ENCODE measurements at regions not wholly inside any gene's neighbourhood (a gene's known extent, or its start where the extent isn't known, plus 50 kb on each side); places are given as distances from the start of the nearest gene placed in this dataset.
"Not testable (repeated sequence)": the region's sequence is repeated elsewhere in the genome, so short reads cannot be mapped to it uniquely, and the experiment has no call there.

DNA sequence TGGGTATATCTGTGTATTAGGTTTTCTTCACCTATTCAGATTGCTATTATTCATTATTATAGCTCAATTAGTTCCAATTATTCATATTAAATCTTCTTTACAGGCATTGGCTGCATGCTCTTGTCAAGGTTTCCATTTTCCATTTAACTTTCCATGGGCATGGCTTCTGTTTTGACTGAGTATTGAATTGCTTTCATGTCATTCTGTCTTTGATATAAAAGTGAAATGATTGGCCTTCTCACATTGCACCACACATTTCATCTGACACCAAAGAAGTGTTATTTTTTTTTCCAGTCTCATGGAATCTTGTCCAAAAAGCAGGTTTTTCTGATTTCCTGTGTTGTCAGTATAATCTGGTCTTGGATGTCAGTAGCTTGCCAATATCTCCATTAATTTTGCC is 1244.3 kb downstream of the RAPGEF2 start:
- no peak for DNase-seq (ENCODE audit: low spot score)

- DNase-seq (ENCODE audit: low spot score): peak; percentile 4
These were observed 1248.1 kb downstream of the RAPGEF2 start for GRCh38 chr4:160350944-160351343.

DNA sequence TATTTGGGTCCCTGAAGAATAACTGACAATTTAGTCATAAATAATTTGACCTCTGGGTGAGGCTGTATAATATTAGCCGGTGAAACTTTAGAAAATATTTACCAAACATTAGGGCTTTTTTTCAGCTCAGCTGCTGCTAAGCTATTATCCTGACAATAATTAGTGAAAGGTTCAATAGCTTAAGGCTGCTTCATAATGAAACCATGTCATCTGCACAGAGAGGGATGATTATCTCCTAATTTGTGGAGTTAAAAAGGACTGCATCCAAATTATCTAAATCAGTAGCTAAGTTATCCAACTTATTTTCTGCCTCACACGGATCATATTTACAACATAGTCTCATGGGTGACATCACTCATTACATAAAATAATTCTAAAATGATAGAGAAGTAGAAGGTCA is 1249.8 kb downstream of the RAPGEF2 start:
- DNase-seq (ENCODE audit: low spot score): no peak

DNA sequence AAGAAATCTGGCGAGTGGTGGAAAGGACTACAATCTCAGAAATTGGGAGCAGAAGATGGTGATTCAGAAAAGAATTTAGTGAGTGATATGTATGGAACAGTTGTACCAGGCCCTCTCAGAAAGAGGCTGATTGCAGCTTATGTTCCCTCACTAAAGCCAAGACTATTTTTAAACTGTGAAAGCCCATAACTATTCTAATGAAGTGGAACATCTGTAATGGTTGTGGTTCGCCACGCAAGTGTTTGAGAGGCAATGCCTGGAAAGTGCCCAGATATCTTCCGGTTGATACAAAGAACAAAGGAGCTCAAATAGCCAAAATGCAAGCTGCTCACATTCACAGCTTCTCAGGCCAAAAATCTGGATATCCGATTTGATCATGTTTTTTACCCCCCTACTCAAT is 1250.7 kb downstream of the RAPGEF2 start:
- no peak for DNase-seq (ENCODE audit: low spot score)

DNA sequence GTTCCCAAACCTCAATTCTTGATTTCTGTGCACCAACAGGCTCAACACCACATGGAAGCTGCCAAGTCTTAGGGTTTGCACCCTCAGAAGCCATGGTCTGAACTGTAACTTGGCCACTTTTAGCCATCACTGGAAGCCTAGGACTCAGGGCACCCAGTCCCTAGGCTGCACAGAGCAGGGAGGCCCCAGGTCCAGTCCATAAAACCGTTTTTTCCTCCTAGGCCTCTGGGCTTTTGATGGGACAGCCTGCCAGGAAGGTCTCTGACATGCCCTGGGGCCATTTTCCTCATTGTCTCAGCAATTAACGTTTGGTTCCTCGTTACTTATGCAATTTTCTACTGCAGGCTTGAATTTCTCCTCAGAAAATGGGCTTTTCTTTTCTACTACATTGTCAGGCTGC is 1259.6 kb downstream of the RAPGEF2 start:
- DNase-seq (ENCODE audit: low spot score): no peak

- no peak for DNase-seq (ENCODE audit: low spot score)
These were observed 1261.3 kb downstream of the RAPGEF2 start for GRCh38 chr4:160364217-160364616.

DNA sequence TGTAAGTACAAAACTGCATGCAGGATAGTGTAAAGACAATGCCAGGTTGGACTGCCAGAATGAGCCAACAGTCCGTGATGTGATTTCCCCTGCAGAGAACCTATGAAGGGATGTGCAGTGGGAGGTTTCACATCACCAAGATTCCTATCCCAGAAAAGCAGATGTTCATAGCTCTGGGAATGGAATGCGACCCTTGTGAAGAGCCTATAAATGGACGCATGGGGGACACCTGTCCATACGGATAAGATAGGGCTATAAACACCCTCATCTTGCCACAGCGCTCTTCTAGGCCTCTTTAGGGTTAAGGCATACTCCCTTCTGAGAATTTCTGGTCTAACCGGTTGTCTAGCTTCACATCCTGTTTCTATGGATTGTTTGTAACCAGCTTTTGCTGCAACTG is 1261.8 kb downstream of the RAPGEF2 start:
- DNase-seq (ENCODE audit: low spot score): not testable (repeated sequence)

GRCh38 chr4:160365383-160365782 is 1262.5 kb downstream of the RAPGEF2 start:
- not testable (repeated sequence) for DNase-seq (ENCODE audit: low spot score)

DNA sequence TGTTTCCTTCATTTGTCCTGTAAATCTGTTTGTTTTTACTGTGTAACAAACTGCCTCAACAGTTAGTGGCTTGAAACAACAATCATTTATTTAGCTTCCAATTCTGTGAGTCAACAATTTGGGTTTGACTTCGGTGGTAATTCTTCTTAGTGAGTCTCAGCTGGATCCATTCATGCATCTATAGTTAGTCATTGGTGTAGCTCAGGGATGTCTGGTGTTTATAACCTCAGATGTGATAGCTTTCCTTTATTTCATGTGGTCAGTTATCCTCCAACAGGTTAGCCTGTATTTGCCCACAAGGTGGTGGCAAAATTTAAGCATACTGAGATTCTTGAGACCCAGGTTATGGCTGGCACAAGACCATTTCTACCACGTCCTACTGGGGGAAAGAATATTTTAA is 1267.2 kb downstream of the RAPGEF2 start:
- DNase-seq (ENCODE audit: low spot score): no peak

DNA sequence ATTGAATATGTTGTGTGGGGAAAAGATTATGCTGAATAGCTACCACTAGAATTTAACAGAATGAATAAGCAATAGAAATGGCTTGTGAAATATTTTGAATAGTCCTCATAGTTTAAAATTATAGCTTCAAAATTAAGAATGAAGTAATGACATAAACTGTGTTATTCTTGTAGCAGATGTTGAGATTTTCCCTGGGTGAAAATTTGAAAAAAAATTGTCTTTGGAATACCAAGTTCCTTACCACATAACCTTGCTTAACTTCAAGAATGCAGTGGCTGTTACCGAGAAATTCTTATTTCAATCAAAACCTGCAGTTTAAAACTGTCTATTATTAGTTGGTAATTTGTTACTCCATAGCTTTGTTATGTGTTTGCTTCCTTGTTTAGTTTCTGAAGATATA is 1268.6 kb downstream of the RAPGEF2 start:
- no peak for DNase-seq (ENCODE audit: low spot score)

DNA sequence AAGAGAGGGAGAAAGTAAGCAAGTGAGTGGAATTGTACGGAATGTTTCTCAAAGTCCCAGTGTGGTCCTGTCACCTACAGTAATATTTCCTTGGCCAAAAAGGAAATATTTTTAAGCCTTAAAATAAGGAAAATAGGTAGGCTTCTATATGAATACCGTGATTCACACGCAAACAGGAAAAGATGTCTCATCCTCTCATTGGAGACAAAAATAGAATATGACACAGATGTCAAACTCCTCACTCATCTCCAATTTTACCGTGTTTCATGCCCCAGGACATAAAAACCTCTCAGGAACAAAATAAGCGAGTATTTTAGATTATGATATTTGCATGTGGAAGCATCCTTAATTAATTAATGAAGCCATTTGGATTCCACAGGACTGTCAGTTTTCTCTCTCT is 1269.5 kb downstream of the RAPGEF2 start:
- DNase-seq (ENCODE audit: low spot score): no peak

GRCh38 chr4:160373911-160374310 is 1271.0 kb downstream of the RAPGEF2 start:
- DNase-seq (ENCODE audit: low spot score): no peak

GRCh38 chr4:160375772-160376452 is 1273.0 kb downstream of the RAPGEF2 start:
- DNase-seq (ENCODE audit: low spot score): no peak

GRCh38 chr4:160386846-160387245 is 1284.0 kb downstream of the RAPGEF2 start:
- DNase-seq (ENCODE audit: low spot score): no peak

DNA sequence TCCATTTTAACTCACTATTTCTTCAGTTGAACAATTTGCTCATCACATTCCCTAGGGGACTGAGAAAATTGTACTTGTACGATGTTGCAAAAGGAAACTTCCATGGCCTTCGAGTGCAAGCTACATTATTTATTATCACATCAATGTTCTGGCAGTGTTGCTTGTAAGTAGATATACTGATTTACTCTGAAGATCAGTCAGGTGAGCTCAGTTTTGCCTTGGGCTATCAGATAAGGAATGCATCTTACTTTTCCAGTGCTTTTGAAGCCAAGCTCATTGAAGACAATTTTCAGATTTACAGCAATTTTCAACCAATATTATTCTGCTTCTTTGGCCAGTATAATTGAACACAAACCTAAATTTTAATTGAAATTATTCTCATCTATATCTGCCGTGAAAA is 1296.9 kb downstream of the RAPGEF2 start:
- DNase-seq (ENCODE audit: low spot score): no peak

DNA sequence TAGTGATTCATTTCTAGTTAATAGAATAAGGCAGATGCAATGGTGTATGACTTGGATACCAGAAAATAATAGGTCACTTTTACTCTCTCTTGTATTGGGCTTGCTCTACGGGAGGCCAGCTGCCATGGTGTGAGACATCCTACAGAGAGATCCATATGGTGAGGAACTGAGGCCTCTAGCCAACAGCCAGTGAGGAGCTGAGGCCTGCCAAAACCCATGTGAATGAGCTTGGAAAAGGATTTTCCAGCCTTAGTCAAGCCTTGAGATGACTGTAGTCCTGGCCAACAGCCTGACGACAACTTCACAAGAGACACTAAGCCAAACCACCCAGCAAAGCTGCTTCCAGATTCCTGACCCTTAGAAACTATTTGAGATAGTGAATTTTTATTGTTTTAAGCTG is 1300.2 kb downstream of the RAPGEF2 start:
- no peak for DNase-seq (ENCODE audit: low spot score)

- DNase-seq (ENCODE audit: low spot score): no peak
These were observed 1303.5 kb downstream of the RAPGEF2 start for GRCh38 chr4:160406263-160406825.

GRCh38 chr4:160414496-160414895 is 1311.6 kb downstream of the RAPGEF2 start:
- no peak for DNase-seq (ENCODE audit: low spot score)

- DNase-seq (ENCODE audit: low spot score): no peak
These were observed 1321.1 kb downstream of the RAPGEF2 start for GRCh38 chr4:160423879-160424451.

GRCh38 chr4:160426233-160426632 is 1323.4 kb downstream of the RAPGEF2 start:
- no peak for DNase-seq (ENCODE audit: low spot score)

- DNase-seq (ENCODE audit: low spot score): no peak
These were observed 1348.0 kb downstream of the RAPGEF2 start for GRCh38 chr4:160450876-160451275.

DNA sequence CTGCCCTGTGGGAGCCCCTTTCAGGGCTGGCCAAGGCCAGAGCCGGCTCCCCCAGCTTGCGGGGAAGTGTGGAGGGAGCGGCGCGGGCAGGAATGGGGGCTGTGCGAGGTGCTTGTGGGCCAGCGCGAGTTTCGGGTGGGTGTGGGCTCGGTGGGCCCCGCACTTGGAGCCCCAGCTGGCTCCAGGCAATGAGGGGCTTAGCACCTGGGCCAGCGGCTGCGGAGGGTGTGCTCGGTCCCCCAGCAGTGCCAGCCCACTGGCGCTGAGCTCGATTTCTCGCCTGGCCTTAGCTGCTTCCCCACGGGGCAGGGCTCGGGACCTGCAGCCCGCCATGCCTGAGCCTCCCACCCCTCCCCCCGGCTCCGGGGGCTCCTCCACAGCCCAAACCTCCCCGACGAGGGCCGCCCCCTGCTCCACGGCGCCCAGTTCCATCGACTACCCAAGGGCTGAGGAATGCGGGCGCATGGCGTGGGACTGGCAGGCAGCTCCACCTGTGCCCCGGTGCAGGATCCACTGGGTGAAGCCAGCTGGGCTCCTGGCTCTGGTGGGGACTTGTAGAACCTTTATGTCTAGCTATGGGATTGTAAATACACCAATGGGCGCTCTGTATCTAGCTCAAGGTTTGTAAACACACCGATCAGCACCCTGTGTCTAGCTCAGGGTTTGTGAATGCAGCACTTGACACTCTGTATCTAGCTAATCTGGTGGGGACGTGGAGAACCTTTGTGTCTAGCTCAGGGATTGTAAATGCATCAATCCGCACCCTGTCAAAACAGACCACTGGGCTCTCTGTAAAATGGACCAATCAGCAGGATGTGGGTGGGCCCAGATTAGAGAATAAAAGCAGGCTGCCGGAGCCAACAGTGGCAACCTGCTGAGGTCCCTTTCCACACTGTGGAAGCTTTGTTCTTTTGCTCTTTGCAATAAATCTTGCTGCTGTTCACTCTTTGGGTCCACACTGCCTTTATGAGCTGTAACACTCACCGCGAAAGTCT is 1379.1 kb downstream of the RAPGEF2 start:
- DNase-seq (ENCODE audit: low spot score): not testable (repeated sequence)
